Trophoblast cell (in vitro differentiated cells and primary cell): ENCODE measurements at regions not wholly inside any gene's neighbourhood (a gene's known extent, or its start where the extent isn't known, plus 50 kb on each side); places are given as distances from the start of the nearest gene placed in this dataset.

Experiments used
- DNase-seq, 2 donors: peaks; one replicate each; pipeline ENCODE4 v3.0.0-alpha.2; 2016
- H2AFZ ChIP-seq: 2 replicates; pipeline ENCODE4 v1.6.1; 2013; ENCODE audit warnings: low read length, moderate library complexity, mild to moderate bottlenecking; ENCODE audit not compliant: insufficient read depth, poor library complexity
- H2AK5ac ChIP-seq: 2 replicates; pipeline ENCODE4 v1.6.1; 2013; ENCODE audit warnings: mild to moderate bottlenecking, low read length
- H2BK120ac ChIP-seq: 2 replicates; pipeline ENCODE4 v1.6.1; 2013; ENCODE audit warnings: low read length, mild to moderate bottlenecking, moderate library complexity; ENCODE audit not compliant: insufficient read depth, poor library complexity
- H2BK12ac ChIP-seq: 2 replicates; pipeline ENCODE4 v1.6.1; 2013; ENCODE audit warnings: mild to moderate bottlenecking, low read length, moderate library complexity
- H2BK5ac ChIP-seq: 2 replicates; pipeline ENCODE4 v1.6.1; 2013; ENCODE audit warnings: low read length, low read depth, moderate library complexity, mild to moderate bottlenecking; ENCODE audit not compliant: poor library complexity
- H3K14ac ChIP-seq: 2 replicates; pipeline ENCODE4 v1.6.1; 2013; ENCODE audit warnings: mild to moderate bottlenecking, low read length
- H3K18ac ChIP-seq: 2 replicates; pipeline ENCODE4 v1.6.1; 2013; ENCODE audit warnings: mild to moderate bottlenecking, low read length
- H3K23ac ChIP-seq: 2 replicates; pipeline ENCODE4 v1.6.1; 2013; ENCODE audit warnings: low read length
- H3K27ac ChIP-seq: 2 replicates; pipeline ENCODE4 v1.5.1; 2013; ENCODE audit warnings: low read depth, mild to moderate bottlenecking, inconsistent platforms, low read length, moderate library complexity
- H3K27me3 ChIP-seq: 2 replicates; pipeline ENCODE4 v1.6.1; 2013; ENCODE audit warnings: inconsistent platforms, mild to moderate bottlenecking, low read length, moderate library complexity; ENCODE audit not compliant: insufficient read depth
- H3K36me3 ChIP-seq, 2 experiments: 1 replicate in 1 of 2; 2 replicates in 1 of 2; pipeline ENCODE4 v1.6.1; 2013; ENCODE audit warnings: low read length in 2 of 2, mild to moderate bottlenecking in 2 of 2, moderate library complexity in 1 of 2; ENCODE audit not compliant: insufficient read depth in 2 of 2, control insufficient read depth in 1 of 2
- H3K4ac ChIP-seq: 2 replicates; pipeline ENCODE4 v1.6.1; 2013; ENCODE audit warnings: low read depth, mild to moderate bottlenecking, low read length, moderate library complexity
- H3K4me1 ChIP-seq, 2 experiments: 1 replicate in 1 of 2; 2 replicates in 1 of 2; pipeline ENCODE4 v1.6.1; 2013; ENCODE audit warnings: low read length in 2 of 2, mild to moderate bottlenecking in 2 of 2, moderate library complexity in 1 of 2; ENCODE audit not compliant: insufficient read depth in 2 of 2, control insufficient read depth in 1 of 2
- H3K4me2 ChIP-seq: 2 replicates; pipeline ENCODE4 v1.6.1; 2013; ENCODE audit warnings: inconsistent platforms, mild to moderate bottlenecking, low read length, moderate library complexity
- H3K4me3 ChIP-seq: 2 replicates; pipeline ENCODE4 v1.5.1; 2013; ENCODE audit warnings: mild to moderate bottlenecking, low read depth, low read length, inconsistent platforms
- H3K79me1 ChIP-seq: one replicate; pipeline ENCODE4 v1.6.1; 2013; ENCODE audit warnings: low read length
- H3K79me2 ChIP-seq: 2 replicates; pipeline ENCODE4 v1.6.1; 2013; ENCODE audit warnings: low read length, mild to moderate bottlenecking; ENCODE audit not compliant: control insufficient read depth, insufficient read depth, poor library complexity
- H3K9ac ChIP-seq: 2 replicates; pipeline ENCODE4 v1.6.1; 2013; ENCODE audit warnings: mild to moderate bottlenecking, low read length
- H3K9me3 ChIP-seq: 2 replicates; pipeline ENCODE4 v1.6.1; 2013; ENCODE audit warnings: low read depth, mild to moderate bottlenecking, control low read depth, inconsistent platforms, low read length; ENCODE audit not compliant: insufficient read depth
- H4K12ac ChIP-seq: 2 replicates; pipeline ENCODE4 v1.6.1; 2013; ENCODE audit warnings: low read depth, mild to moderate bottlenecking, low read length, moderate library complexity
- H4K8ac ChIP-seq: 2 replicates; pipeline ENCODE4 v1.6.1; 2013; ENCODE audit warnings: low read depth, mild to moderate bottlenecking, low read length, moderate library complexity
- H4K91ac ChIP-seq: one replicate; pipeline ENCODE4 v1.6.1; 2013; ENCODE audit warnings: low read depth, mild to moderate bottlenecking, low read length, moderate library complexity
- WGBS: extraction: QIAGEN DNeasy Blood & Tissue Kit; methylation state at CpG from one replicate; pipeline ENCODE4 v1.1.7; 2013; ENCODE audit warnings: missing lambda C conversion rate; ENCODE audit not compliant: insufficient read length, insufficient coverage; ENCODE audit errors: extremely low coverage; 5-methylcytosine and 5-hydroxymethylcytosine counted together

DNA sequence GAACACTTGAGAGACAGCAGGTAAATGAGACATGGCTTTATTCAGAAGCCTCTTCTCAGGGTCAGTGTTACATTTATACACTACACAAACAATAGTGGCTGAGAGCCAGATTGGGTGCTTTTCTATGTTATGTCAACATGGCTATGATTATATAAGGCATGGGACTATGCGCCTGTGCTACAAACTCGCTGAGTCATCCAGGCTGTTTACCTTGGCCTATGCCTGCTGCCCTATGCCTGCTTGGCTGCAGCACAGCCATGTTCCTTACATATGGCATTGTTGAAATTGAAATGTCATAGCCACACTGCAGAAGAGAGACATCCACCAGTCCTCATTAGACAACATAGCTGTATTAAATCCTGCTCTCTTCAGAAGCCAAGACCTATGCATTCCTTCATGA is 236.3 kb upstream of the NWD2 start:
- Histone ChIP-seq H4K12ac (no peak overlapping the region), H3K36me3 (no peaks in the 10 kb centered on the region), H3K4me2 (no peak overlapping the region), H3K79me1 (no peaks in the 10 kb centered on the region), H3K14ac (no peak overlapping the region), H3K4ac (no peak overlapping the region), H2BK120ac (no peak overlapping the region), H2BK5ac (no peak overlapping the region), H3K9ac (no peak overlapping the region), H3K4me1 (no peaks in the 10 kb centered on the region), H2BK12ac (no peak overlapping the region), H3K27ac (no peak overlapping the region), H3K27me3 (no peaks in the 10 kb centered on the region), H3K9me3 (no peaks in the 10 kb centered on the region), H4K91ac (no peak overlapping the region), H2AK5ac (no peak overlapping the region), H2AFZ (no peak overlapping the region), H3K18ac (no peak overlapping the region), H3K4me3 (no peak overlapping the region), H3K23ac (no peak overlapping the region), H3K79me2 (no peaks in the 10 kb centered on the region), H4K8ac (no peak overlapping the region)
- no CpG with 5 or more reads among the region's 2 CpGs for WGBS
- DNase-seq: no peak

DNA sequence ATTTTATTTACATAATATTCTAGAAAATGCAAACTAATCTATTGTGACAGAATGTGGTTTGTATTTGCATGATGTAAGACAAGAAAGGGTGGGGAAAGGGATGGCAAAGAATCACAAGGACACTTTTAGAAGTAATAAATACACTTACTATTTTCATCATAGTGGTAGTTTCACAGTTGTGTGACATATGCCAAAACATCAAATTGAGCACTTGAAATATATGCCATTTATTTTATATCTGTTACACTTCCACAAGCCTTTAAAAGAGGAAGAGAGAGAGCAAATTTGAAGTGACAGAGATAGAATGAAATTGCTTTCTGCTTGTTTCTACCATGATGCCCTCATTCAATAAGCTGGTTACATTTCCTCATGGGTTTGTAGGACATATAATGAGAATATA is 230.0 kb upstream of the NWD2 start:
- no peaks in the 10 kb centered on the region for H3K4me1 ChIP-seq
- no peak overlapping the region for H4K8ac ChIP-seq
- no peak overlapping the region for H3K18ac ChIP-seq
- H3K27me3 ChIP-seq: no peaks in the 10 kb centered on the region
- H3K79me2 ChIP-seq: no peaks in the 10 kb centered on the region
- H3K4ac ChIP-seq: no peak overlapping the region
- no peak overlapping the region for H2AK5ac ChIP-seq
- no peak overlapping the region for H2BK120ac ChIP-seq
- no peak overlapping the region for H3K14ac ChIP-seq
- no peak overlapping the region for H2AFZ ChIP-seq
- no peak overlapping the region for H3K4me3 ChIP-seq
- no peak overlapping the region for H3K23ac ChIP-seq
- no peaks in the 10 kb centered on the region for H3K36me3 ChIP-seq
- DNase-seq: no peak
- H3K4me2 ChIP-seq: no peak overlapping the region
- H3K27ac ChIP-seq: no peak overlapping the region
- no peak overlapping the region for H2BK5ac ChIP-seq
- no peak overlapping the region for H4K91ac ChIP-seq
- H3K79me1 ChIP-seq: no peaks in the 10 kb centered on the region
- no peak overlapping the region for H4K12ac ChIP-seq
- H3K9me3 ChIP-seq: no peaks in the 10 kb centered on the region
- no peak overlapping the region for H2BK12ac ChIP-seq
- H3K9ac ChIP-seq: no peak overlapping the region

DNA sequence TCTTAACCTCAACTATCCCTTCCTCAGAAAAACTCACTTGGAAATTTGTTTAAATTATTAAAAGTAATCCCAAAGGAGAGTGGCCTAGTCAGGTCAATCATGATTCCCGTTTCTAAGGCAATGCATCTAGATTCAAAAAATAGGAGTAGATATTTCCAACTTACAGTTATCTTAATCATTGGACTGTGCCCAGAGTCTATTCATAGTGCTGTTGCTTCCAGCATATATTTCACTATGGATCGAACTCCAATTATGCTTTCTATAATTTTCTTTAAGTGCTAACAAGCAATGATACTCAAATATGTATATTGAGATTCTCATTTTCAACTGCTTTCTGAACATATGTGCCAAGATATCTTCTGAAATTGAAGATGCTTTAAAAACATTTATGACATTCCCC is 229.2 kb upstream of the NWD2 start:
- H3K36me3 ChIP-seq: no peaks in the 10 kb centered on the region
- H3K27me3 ChIP-seq: no peaks in the 10 kb centered on the region
- no CpG with 5 or more reads among the region's 2 CpGs for WGBS
- no peak overlapping the region for H2AK5ac ChIP-seq
- H3K4ac ChIP-seq: no peak overlapping the region
- H3K9ac ChIP-seq: no peak overlapping the region
- H3K79me2 ChIP-seq: no peaks in the 10 kb centered on the region
- no peak overlapping the region for H3K27ac ChIP-seq
- no peak overlapping the region for H3K14ac ChIP-seq
- no peak overlapping the region for H3K4me2 ChIP-seq
- no peak overlapping the region for H3K4me3 ChIP-seq
- no peak overlapping the region for H3K23ac ChIP-seq
- H2BK120ac ChIP-seq: no peak overlapping the region
- no peak for DNase-seq
- H3K18ac ChIP-seq: no peak overlapping the region
- H3K9me3 ChIP-seq: no peaks in the 10 kb centered on the region
- no peak overlapping the region for H2BK5ac ChIP-seq
- H3K4me1 ChIP-seq: no peaks in the 10 kb centered on the region
- no peak overlapping the region for H4K12ac ChIP-seq
- H4K8ac ChIP-seq: no peak overlapping the region
- H4K91ac ChIP-seq: no peak overlapping the region
- H3K79me1 ChIP-seq: no peaks in the 10 kb centered on the region
- H2AFZ ChIP-seq: no peak overlapping the region
- no peak overlapping the region for H2BK12ac ChIP-seq

DNA sequence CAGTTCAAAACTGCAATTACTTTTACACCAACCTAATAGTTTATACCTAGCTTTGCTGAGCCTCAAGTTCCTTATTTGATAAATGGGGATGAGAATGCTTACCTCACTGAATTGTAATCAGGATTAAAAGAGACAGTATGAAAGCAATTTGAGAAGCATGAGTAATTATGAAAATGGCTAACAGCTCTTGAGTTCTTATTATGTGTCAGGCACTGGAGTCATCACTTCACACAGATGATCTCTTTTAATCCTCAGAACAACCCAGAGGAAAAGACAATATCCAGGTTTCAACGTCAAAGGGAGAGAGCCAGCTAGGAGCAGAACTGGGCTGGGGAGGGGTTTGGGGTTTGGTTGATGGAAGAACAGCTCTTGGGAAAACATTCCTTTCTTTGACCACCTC is 221.0 kb upstream of the NWD2 start:
- WGBS: no CpG with 5 or more reads among the region's 1 CpG
- Histone ChIP-seq H4K12ac (no peak overlapping the region), H3K4ac (no peak overlapping the region), H3K36me3 (no peaks in the 10 kb centered on the region), H2AFZ (no peak overlapping the region), H3K4me2 (no peak overlapping the region), H3K27me3 (no peaks in the 10 kb centered on the region), H2BK120ac (no peak overlapping the region), H3K27ac (no peak overlapping the region), H3K79me1 (no peaks in the 10 kb centered on the region), H3K4me1 (no peaks in the 10 kb centered on the region), H3K4me3 (no peak overlapping the region), H4K91ac (no peak overlapping the region), H3K9me3 (no peaks in the 10 kb centered on the region), H2BK12ac (no peak overlapping the region), H3K79me2 (no peaks in the 10 kb centered on the region), H2BK5ac (no peak overlapping the region), H2AK5ac (no peak overlapping the region), H3K18ac (no peak overlapping the region), H4K8ac (no peak overlapping the region), H3K9ac (no peak overlapping the region), H3K23ac (no peak overlapping the region), H3K14ac (no peak overlapping the region)
- DNase-seq: no peak

DNA sequence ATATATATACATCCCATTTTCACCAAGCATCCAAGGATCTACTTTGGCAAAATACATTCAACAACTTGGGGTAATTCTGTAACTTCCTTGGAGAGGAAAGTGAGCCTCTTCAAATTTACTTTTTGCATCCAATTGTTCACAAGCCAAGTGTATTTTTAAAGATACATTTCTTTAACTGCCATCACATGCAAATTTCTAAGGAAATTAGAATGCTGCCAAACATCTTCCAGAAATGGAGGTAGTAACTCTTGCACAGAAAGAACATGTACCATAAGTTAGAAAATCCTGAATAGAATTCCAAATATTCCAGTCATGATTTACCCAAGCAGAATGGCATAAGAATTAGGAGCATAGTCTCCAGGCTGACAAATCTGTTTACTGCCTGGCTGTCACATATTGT is 220.5 kb upstream of the NWD2 start:
- Histone ChIP-seq H4K12ac (no peak overlapping the region), H3K27me3 (no peaks in the 10 kb centered on the region), H2AK5ac (no peak overlapping the region), H3K9ac (no peak overlapping the region), H3K18ac (no peak overlapping the region), H3K27ac (no peak overlapping the region), H3K4me3 (no peak overlapping the region), H3K14ac (no peak overlapping the region), H3K4me1 (no peaks in the 10 kb centered on the region), H3K4ac (no peak overlapping the region), H3K23ac (no peak overlapping the region), H3K79me1 (no peaks in the 10 kb centered on the region), H2AFZ (no peak overlapping the region), H4K91ac (no peak overlapping the region), H3K9me3 (no peaks in the 10 kb centered on the region), H2BK12ac (no peak overlapping the region), H2BK5ac (no peak overlapping the region), H3K4me2 (no peak overlapping the region), H2BK120ac (no peak overlapping the region), H3K79me2 (no peaks in the 10 kb centered on the region), H3K36me3 (no peaks in the 10 kb centered on the region), H4K8ac (no peak overlapping the region)
- no peak for DNase-seq
